ENCODE measurements at regions not wholly inside any gene's neighbourhood (a gene's known extent, or its start where the extent isn't known, plus 50 kb on each side); places are given as distances from the start of the nearest gene placed in this dataset.

- TF ChIP-seq THAP7 (CRISPR knock-in tag; IDR thresholded peaks at IDR 0.05) (no peak), HDAC6 (IDR thresholded peaks at IDR 0.05; ENCODE audit: low read depth, low read length) (no peak), RHOXF2B (CRISPR knock-in tag; conservative IDR thresholded peaks at IDR 0.05) (no peak), ZNF134 (CRISPR knock-in tag; conservative IDR thresholded peaks at IDR 0.05) (no peak)
Measured at GRCh38 chr6:54493138-54493537, 184.9 kb downstream of the TINAG start (continued).

- in situ Hi-C loops (cut with MboI) = no loop called here
- no peak overlapping the region for H3K27ac ChIP-seq (ENCODE audit: extremely low read depth, low read depth, low read length)
- ATAC-seq = no peak
Measured at GRCh38 chr6:54503144-54503543, 194.9 kb downstream of the TINAG start.

GRCh38 chr6:54515013-54515412, 206.8 kb downstream of the TINAG start:
- CTCF ChIA-PET (ENCODE audit: low intra/inter-chr PET ratio) = no interaction called here
- Histone ChIP-seq H2AFZ (ENCODE audit: low read depth, low read length) (no peak overlapping the region), H4K20me1 (replicated peaks; ENCODE audit: control insufficient read depth, insufficient read depth, low read length) (no peaks in the 10 kb centered on the region), H3K9ac (ENCODE audit: insufficient read depth in 1 of 2, low read depth in 2 of 2, low read length in 2 of 2) (no peak overlapping the region), H3K9me1 (ENCODE audit: control insufficient read depth, insufficient read depth, low read length) (no peaks in the 10 kb centered on the region), H3K4me2 (ENCODE audit: insufficient read depth, low read length) (no peak overlapping the region), H3K27ac (ENCODE audit: extremely low read depth, low read depth, low read length) (no peak overlapping the region), H3K4me3 (no peak overlapping the region), H3K9me3 (replicated peaks; ENCODE audit: control insufficient read depth, insufficient read depth, low read depth, low read length) (no peaks in the 10 kb centered on the region), H3K79me2 (ENCODE audit: control insufficient read depth, insufficient read depth, low read length) (no peaks in the 10 kb centered on the region), H3K4me1 (replicated peaks in 1 of 2; ENCODE audit: control insufficient read depth in 2 of 2, insufficient read depth in 2 of 2, low read length in 2 of 2) (no peaks in the 10 kb centered on the region), H3K36me3 (ENCODE audit: control insufficient read depth, insufficient read depth, low read length) (no peaks in the 10 kb centered on the region), H3K27me3 (ENCODE audit: control insufficient read depth in 2 of 2, insufficient read depth in 2 of 2, low read length in 2 of 2) (no peaks in the 10 kb centered on the region)
- POLR2A ChIA-PET = no interaction called here
- ATAC-seq (no peak), FAIRE-seq (no peak), DNase-seq (ENCODE audit: extremely low read depth in 1 of 4, low spot score in 3 of 4) (no peak)
- in situ Hi-C loops (cut with MboI) = no loop called here
- intact Hi-C loops (cut with micrococcal nuclease) = no loop called here
- WGBS (ENCODE audit: insufficient coverage, low coverage, missing lambda C conversion rate) = 0% methylated on average over 2 of the region's 2 CpGs
- no TSS peak for BruUV-seq (replicated peaks)
- TF ChIP-seq ZNF444 (CRISPR knock-in tag; IDR thresholded peaks at IDR 0.05) (no peak), DLX4 (CRISPR knock-in tag; IDR thresholded peaks at IDR 0.05) (no peak), CXXC5 (CRISPR knock-in tag; IDR thresholded peaks at IDR 0.05) (no peak), PRDM10 (IDR thresholded peaks at IDR 0.05; ENCODE audit: partially characterized antibody) (no peak), CREM (IDR thresholded peaks at IDR 0.05; ENCODE audit: low read depth) (no peak)

More at GRCh38 chr6:54503144-54503543, 194.9 kb downstream of the TINAG start:
- Histone ChIP-seq H3K27me3 (ENCODE audit: control insufficient read depth in 2 of 2, insufficient read depth in 2 of 2, low read length in 2 of 2) (no peaks in the 10 kb centered on the region), H3K36me3 (ENCODE audit: control insufficient read depth, insufficient read depth, low read length) (no peaks in the 10 kb centered on the region), H3K9ac (ENCODE audit: insufficient read depth in 1 of 2, low read depth in 2 of 2, low read length in 2 of 2) (no peak overlapping the region), H3K4me1 (replicated peaks in 1 of 2; ENCODE audit: control insufficient read depth in 2 of 2, insufficient read depth in 2 of 2, low read length in 2 of 2) (no peaks in the 10 kb centered on the region), H2AFZ (ENCODE audit: low read depth, low read length) (no peak overlapping the region), H3K79me2 (ENCODE audit: control insufficient read depth, insufficient read depth, low read length) (no peaks in the 10 kb centered on the region), H3K9me3 (replicated peaks; ENCODE audit: control insufficient read depth, insufficient read depth, low read depth, low read length) (no peaks in the 10 kb centered on the region), H3K9me1 (ENCODE audit: control insufficient read depth, insufficient read depth, low read length) (no peaks in the 10 kb centered on the region), H4K20me1 (replicated peaks; ENCODE audit: control insufficient read depth, insufficient read depth, low read length) (no peaks in the 10 kb centered on the region), H3K4me2 (ENCODE audit: insufficient read depth, low read length) (no peak overlapping the region), H3K4me3 (no peak overlapping the region)
- TF ChIP-seq ETV5 (CRISPR knock-in tag; IDR thresholded peaks at IDR 0.05; ENCODE audit: low read depth) (no peak), ZNF184 (CRISPR knock-in tag; IDR thresholded peaks at IDR 0.05) (no peak)
- 0% methylated on average over 1 of the region's 1 CpG for WGBS (ENCODE audit: insufficient coverage, low coverage, missing lambda C conversion rate)
- DNase-seq (ENCODE audit: extremely low read depth in 1 of 4, low spot score in 3 of 4) (no peak), FAIRE-seq (no peak)
- CTCF ChIA-PET (ENCODE audit: low intra/inter-chr PET ratio) = no interaction called here
- intact Hi-C loops (cut with micrococcal nuclease) = no loop called here
- POLR2A ChIA-PET = no interaction called here
- BruUV-seq (replicated peaks) = no TSS peak
